ENCODE measurements at regions not wholly inside any gene's neighbourhood (a gene's known extent, or its start where the extent isn't known, plus 50 kb on each side); places are given as distances from the start of the nearest gene placed in this dataset.
A peak's percentile ranks its signal among the peaks of the same experiment; 100 is the strongest.
"Not testable (repeated sequence)": the region's sequence is repeated elsewhere in the genome, so short reads cannot be mapped to it uniquely, and the experiment has no call there.

GRCh38 chr6:140346428-140346827, 972.0 kb upstream of the CITED2 start:
- FAIRE-seq = no peak

- no peak for FAIRE-seq
Measured at GRCh38 chr6:140345935-140346334, 971.5 kb upstream of the CITED2 start.

- FAIRE-seq = no peak
Measured at GRCh38 chr6:140344142-140344913, 969.9 kb upstream of the CITED2 start.

GRCh38 chr6:140343128-140343527, 968.7 kb upstream of the CITED2 start:
- FAIRE-seq = no peak

GRCh38 chr6:140341272-140341671, 966.8 kb upstream of the CITED2 start:
- no peak for FAIRE-seq

GRCh38 chr6:140340795-140341194, 966.3 kb upstream of the CITED2 start:
- no peak for FAIRE-seq

- not testable (repeated sequence) for FAIRE-seq
Measured at GRCh38 chr6:140339084-140339483, 964.6 kb upstream of the CITED2 start.

GRCh38 chr6:140321891-140322290, 947.4 kb upstream of the CITED2 start:
- peak; percentile 54 for FAIRE-seq

GRCh38 chr6:140320081-140321080, 945.9 kb upstream of the CITED2 start:
- no peak for FAIRE-seq

GRCh38 chr6:140319209-140319608, 944.8 kb upstream of the CITED2 start:
- FAIRE-seq = no peak

- no peak for FAIRE-seq
Measured at GRCh38 chr6:140318408-140318807, 944.0 kb upstream of the CITED2 start.

- FAIRE-seq = no peak
Measured at GRCh38 chr6:140317950-140318349, 943.5 kb upstream of the CITED2 start.

- no peak for FAIRE-seq
Measured at GRCh38 chr6:140316966-140317365, 942.5 kb upstream of the CITED2 start.

GRCh38 chr6:140314682-140315081, 940.2 kb upstream of the CITED2 start:
- no peak for FAIRE-seq

GRCh38 chr6:140311146-140311545, 936.7 kb upstream of the CITED2 start:
- no peak for FAIRE-seq

GRCh38 chr6:140303218-140303949, 928.9 kb upstream of the CITED2 start:
- FAIRE-seq = no peak

GRCh38 chr6:140300331-140300730, 925.9 kb upstream of the CITED2 start:
- FAIRE-seq = no peak

- no peak for FAIRE-seq
Measured at GRCh38 chr6:140289186-140289585, 914.7 kb upstream of the CITED2 start.

- no peak for FAIRE-seq
Measured at GRCh38 chr6:140285998-140286690, 911.7 kb upstream of the CITED2 start.

GRCh38 chr6:140285471-140285870, 911.0 kb upstream of the CITED2 start:
- no peak for FAIRE-seq

- no peak for FAIRE-seq
Measured at GRCh38 chr6:140284871-140285270, 910.4 kb upstream of the CITED2 start.

- no peak for FAIRE-seq
Measured at GRCh38 chr6:140283197-140283596, 908.7 kb upstream of the CITED2 start.
